ENCODE measurements at regions not wholly inside any gene's neighbourhood (a gene's known extent, or its start where the extent isn't known, plus 50 kb on each side); places are given as distances from the start of the nearest gene placed in this dataset.
A peak's percentile ranks its signal among the peaks of the same experiment; 100 is the strongest.

- H3K4me1 ChIP-seq, result no peaks in the 10 kb centered on the region
- H3K9me3 ChIP-seq, result no peaks in the 10 kb centered on the region
- H3K27me3 ChIP-seq, result no peaks in the 10 kb centered on the region
- H3K27ac ChIP-seq, result no peak overlapping the region
- H3K4me3 ChIP-seq, result no peak overlapping the region
- DNase-seq, result no peak
- intact Hi-C loops (cut with DNase I; ENCODE audit: low total_unique reads), result no loop called here
- no peak for TF ChIP-seq CTCF (IDR thresholded peaks at IDR 0.05)
- TF ChIP-seq POLR2A (IDR thresholded peaks at IDR 0.05), result no peak
- 74 to 82% methylated on average over 3 of the region's 3 CpGs for WGBS, 2 donors
- H3K36me3 ChIP-seq (ENCODE audit: low read depth, missing control alignments), result no peaks in the 10 kb centered on the region
These were observed 379.1 kb downstream of the INHBA start for GRCh38 chr7:41323806-41324205.

GRCh38 chr7:41319581-41319980 lies 383.3 kb downstream of the INHBA start:
- Histone ChIP-seq H3K27me3 (no peaks in the 10 kb centered on the region), H3K36me3 (ENCODE audit: low read depth, missing control alignments) (no peaks in the 10 kb centered on the region), H3K4me1 (no peaks in the 10 kb centered on the region), H3K27ac (no peak overlapping the region), H3K4me3 (no peak overlapping the region), H3K9me3 (no peaks in the 10 kb centered on the region)
- WGBS, 2 donors, result 91 to 100% methylated on average over 1 of the region's 1 CpG
- no peak for DNase-seq
- intact Hi-C loops (cut with DNase I; ENCODE audit: low total_unique reads), result no loop called here
- TF ChIP-seq POLR2A (IDR thresholded peaks at IDR 0.05), result no peak
- TF ChIP-seq CTCF (IDR thresholded peaks at IDR 0.05), result no peak

- no peaks in the 10 kb centered on the region for H3K36me3 ChIP-seq (ENCODE audit: low read depth, missing control alignments)
- H3K27me3 ChIP-seq, result no peaks in the 10 kb centered on the region
- no peak overlapping the region for H3K27ac ChIP-seq
- WGBS, 2 donors, result 61 to 69% methylated on average over 6 of the region's 6 CpGs
- TF ChIP-seq POLR2A (IDR thresholded peaks at IDR 0.05), result no peak
- TF ChIP-seq CTCF (IDR thresholded peaks at IDR 0.05), result no peak
- no peak overlapping the region for H3K4me3 ChIP-seq
- no peak for DNase-seq
- H3K9me3 ChIP-seq, result no peaks in the 10 kb centered on the region
- intact Hi-C loops (cut with DNase I; ENCODE audit: low total_unique reads), result no loop called here
- H3K4me1 ChIP-seq, result no peaks in the 10 kb centered on the region
These were observed 386.5 kb downstream of the INHBA start for GRCh38 chr7:41316410-41316809.

GRCh38 chr7:41315764-41316163 lies 387.1 kb downstream of the INHBA start:
- Histone ChIP-seq H3K4me3 (no peak overlapping the region), H3K27ac (no peak overlapping the region), H3K36me3 (ENCODE audit: low read depth, missing control alignments) (no peaks in the 10 kb centered on the region), H3K27me3 (no peaks in the 10 kb centered on the region), H3K4me1 (no peaks in the 10 kb centered on the region), H3K9me3 (no peaks in the 10 kb centered on the region)
- intact Hi-C loops (cut with DNase I; ENCODE audit: low total_unique reads), result no loop called here
- peak; percentile 21 for DNase-seq
- WGBS, 2 donors, result 63 to 70% methylated on average over 4 of the region's 4 CpGs
- no peak for TF ChIP-seq CTCF (IDR thresholded peaks at IDR 0.05)
- no peak for TF ChIP-seq POLR2A (IDR thresholded peaks at IDR 0.05)

GRCh38 chr7:41313171-41313570 lies 389.7 kb downstream of the INHBA start:
- no peaks in the 10 kb centered on the region for H3K9me3 ChIP-seq
- TF ChIP-seq POLR2A (IDR thresholded peaks at IDR 0.05) (no peak), CTCF (IDR thresholded peaks at IDR 0.05) (no peak)
- no peak overlapping the region for H3K27ac ChIP-seq
- no peaks in the 10 kb centered on the region for H3K27me3 ChIP-seq
- H3K36me3 ChIP-seq (ENCODE audit: low read depth, missing control alignments), result no peaks in the 10 kb centered on the region
- intact Hi-C loops (cut with DNase I; ENCODE audit: low total_unique reads), result no loop called here
- H3K4me1 ChIP-seq, result no peaks in the 10 kb centered on the region
- DNase-seq, result no peak
- H3K4me3 ChIP-seq, result no peak overlapping the region
- 83 to 89% methylated on average over 1 of the region's 1 CpG for WGBS, 2 donors
